AML-193 (cell line): ENCODE measurements at regions not wholly inside any gene's neighbourhood (a gene's known extent, or its start where the extent isn't known, plus 50 kb on each side); places are given as distances from the start of the nearest gene placed in this dataset.

Experiments
- DNase-seq, 2 experiments: peaks; one replicate each; lab custom pipeline; 2025; lab: John Stamatoyannopoulos, UW

DNA sequence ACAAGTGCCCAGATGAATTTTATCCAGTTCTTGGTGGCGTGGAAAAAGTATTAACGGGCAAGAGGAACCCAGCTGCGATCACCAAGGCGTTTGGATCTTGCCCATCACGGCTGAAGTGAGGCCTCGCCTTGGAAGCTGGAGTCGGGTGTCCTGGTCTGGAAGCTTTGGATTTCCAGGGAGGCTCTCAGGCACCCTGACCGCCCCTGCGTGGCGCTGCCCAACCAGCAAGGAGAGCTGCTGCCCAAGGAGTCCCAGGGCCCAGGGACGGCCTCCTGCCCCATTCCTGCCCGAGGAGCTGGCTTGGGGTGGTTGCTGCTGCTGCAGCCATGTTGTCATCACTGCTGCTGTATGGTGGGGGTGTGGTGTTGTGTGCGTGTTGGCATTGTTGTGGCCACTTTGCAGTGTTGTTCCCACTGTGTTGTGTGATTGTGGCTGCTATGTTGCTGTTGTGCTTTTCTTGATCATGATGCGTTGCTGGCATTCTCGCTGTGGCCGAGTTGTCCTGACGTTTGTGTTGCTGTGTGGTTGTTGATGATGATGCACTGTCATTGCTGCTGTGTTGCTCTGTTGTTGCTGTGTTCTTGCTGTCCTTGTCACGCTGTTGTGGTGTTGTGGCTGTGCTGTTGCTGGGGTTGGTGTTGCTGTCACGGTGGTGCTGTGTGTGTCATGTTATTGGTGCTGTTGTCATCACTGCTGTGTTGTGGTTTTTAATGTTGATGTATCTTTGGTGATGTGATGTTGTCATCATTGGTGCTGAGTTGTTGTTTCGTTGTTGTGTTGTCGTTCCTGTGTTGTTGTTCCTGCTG is 318.8 kb downstream of the C16orf95 start:
- no peak for DNase-seq

DNA sequence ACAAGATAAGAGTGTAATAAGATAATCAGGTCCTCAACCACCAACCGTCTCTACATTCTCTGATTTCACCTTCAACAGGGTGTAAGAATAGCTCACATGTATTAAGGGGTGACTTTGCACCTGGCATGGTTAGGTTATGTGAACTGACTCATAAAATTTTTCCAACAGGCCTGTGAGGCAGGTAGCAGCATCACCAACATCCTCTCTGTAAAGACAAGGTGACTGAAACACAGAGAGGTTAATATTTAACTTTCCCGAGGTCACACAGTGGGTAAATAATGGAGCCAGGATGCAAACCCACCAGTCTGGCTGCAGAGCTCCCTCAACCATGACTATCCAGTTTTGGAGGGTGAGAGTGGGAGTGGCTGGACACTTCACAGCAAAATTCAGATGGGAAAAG is 317.2 kb downstream of the C16orf95 start:
- no peak for DNase-seq

DNA sequence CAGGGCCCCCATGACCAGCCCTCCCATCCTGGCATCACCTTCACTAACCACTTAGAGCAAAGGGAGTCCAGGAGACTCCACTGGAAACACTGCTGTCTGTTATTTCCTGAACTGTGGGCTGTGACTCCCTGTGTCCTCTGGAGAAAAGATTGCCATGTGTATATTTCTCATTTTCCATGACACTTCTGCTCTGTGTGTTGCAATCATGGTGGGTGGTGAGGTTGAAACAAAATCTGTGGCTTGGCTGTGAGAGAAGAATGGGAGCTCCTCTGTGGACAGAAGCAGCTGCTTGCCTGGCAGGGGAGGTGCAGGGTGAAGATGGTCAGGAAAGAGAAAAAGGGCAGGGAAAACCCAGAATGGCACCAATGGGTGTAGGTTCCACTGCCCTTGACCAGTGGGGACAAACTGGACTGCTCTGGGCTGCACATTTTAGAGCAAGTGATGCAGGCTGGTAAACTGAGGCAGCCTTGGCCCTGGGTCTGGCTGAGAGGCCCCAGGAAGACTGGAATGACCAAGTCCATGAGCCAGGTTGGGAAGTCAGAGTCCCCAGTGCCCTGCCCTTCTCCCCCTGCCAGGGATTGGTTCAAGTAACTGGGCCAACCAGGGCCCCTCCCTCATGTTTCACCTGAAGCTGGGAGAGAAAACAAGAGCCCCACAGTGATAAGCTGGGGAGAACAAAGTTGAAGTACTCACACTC is 314.3 kb downstream of the C16orf95 start:
- DNase-seq = no peak

DNA sequence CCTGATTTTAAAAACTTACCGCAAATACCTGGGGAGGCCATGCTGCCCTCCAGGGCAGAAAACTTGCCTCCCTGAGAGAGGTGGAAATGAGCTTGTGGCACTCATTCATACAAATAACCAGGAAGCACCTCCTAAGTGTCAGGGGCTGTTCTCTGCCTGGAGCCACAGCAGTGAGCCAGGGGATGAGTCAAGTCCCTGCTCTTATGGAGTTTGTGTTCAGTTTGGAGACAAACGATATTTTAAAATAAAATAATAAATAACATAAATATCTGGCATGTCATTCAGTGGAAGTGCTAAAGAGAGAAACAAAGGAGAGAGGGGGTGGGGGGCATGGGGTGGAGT is 313.8 kb downstream of the C16orf95 start:
- no peak for DNase-seq

DNA sequence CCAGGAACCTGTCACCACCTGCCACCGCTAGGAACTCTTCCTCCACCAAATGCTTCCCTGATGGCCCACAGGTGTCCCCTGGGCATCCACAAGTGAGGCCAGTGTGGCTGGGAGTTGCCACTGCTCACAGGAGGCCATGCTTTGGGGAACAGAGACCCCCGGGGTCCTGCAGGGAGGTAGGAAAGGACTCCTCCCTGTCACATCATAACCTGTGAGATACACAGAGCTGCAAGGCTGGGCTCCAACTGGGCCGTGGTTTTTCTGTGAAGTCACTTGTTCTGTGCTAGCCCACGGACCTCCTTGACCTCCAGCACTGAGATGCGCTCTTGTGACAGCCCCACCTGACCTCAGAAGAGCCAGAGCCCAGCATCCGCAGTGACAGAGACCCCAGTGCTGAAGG is 311.2 kb downstream of the C16orf95 start:
- DNase-seq = no peak

DNA sequence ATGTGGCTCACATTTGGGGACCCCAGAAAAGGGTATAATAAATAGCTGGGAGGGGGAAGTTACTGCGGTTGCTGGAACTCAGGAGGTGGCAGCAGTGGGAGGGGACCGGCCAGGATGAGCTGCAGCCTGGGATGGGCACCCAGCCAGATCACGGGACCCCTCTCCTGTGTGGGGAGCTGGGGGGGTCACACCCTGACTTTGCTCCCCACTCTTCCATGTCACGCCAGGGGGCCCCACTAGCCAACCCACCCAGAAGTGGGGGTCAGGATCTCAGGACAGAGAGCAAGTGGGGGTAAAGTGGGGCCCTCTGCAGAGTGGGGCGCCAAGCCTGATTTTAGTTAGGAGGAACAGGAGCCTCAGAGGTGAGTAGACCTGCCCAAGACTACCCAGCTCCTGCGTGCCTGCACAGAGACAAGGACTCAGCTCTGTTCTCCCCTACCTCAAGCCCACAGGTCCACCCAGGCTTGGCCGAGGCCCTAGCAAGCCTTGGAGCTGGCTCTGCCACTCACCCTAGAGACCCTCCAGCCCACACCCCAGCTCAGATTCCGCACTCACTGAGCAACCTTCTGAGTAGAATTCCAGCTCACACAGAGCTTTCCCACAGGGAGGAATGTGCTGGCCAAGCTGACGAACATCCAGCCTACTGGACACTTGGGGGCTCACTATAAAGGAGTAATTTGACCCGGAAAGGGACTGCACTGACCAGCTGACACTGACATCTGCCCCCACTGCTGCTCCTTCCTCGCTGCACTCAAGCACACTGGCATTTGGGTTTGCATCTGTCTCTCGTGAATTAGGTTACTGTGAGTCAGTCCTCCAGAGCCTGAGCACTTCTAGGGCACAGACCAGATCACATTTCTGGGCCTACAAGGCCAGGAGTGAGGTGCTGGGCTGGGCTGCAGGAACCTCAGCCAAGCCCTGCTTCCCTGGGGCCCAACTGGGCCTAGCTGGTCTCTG is 310.1 kb downstream of the C16orf95 start:
- no peak for DNase-seq

DNA sequence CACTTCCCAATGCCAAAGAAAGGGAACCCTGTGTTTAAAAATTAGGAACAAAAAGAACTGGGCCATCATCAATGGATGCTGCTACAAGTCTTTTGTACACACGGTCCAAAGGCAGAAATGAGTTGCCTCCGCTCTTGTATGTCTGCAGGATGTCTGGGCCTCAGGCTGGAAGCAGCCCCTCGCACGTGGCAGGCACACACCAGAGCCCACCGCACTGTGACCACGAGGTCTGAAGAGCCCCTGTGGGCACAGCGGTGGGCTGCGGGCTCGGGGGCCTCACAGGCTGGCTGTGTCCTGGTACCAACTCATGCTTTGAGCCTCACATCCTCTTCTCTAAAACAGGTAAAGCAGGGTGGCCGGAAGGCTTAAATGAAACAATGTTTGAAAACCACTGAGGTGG is 309.3 kb downstream of the C16orf95 start:
- DNase-seq = no peak

DNA sequence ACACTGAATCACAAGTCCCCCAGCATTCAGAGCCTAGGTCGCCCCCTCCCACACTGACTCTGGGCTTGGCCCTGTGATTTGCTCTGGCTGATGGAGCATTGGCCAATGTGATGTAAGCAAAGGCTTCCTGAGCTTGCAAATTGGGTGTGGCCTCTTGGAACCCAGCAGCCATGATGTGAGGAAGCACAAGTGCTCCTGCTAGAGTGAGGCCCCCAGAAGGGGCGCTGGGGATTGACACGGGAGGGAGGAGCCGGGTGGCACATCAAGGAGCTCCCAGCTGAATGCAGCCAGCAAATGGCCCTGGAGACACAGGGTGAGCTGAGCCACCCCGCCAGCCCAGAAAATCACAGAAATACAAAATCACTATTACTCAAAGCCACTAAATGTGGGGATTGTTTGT is 308.5 kb downstream of the C16orf95 start:
- no peak for DNase-seq

DNA sequence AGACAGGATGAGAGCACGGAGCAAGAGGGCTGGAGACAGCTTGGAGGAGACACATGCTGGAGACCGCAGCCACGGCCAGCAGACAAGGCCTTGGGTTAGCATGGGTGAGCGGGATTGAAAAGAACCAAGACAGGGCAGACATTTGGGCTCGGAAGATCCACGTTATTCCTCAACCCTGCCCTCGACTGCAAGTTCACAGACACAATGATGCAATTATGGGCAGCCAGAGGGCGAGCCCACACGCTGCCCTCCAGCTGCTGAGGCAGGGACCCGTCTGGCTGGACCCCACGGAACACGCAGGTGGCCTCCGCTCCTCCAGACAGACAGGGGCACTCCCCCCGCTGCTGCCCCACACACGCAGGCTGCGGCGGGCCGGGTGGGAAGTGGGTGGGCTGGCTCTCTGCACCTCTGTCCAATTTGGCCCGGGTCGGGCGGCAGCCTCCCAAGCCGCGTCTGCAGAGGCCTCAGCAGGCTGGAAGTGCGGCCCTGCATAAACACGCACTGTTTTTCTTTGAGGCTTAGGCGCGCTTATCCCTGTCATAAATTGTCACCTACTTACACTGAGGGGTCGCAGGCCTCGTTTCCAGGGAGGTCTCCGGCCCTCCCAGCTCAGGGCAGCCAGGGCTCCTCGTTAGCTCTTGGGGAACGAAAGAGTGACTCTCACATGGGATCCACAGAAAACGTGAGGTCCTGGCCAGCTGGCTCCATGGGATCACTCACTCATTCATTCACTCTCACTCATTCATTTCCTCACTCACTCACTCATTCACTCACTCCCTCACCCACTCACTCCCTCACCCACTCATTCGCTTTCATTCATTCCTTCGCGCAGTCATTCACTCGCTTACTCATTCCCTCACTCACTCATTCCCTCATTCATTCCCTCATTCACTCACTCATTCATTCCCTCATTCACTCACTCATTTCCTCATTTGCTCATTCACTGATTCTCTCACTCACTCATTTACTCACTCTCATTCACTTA is 303.9 kb downstream of the C16orf95 start:
- DNase-seq = no peak

DNA sequence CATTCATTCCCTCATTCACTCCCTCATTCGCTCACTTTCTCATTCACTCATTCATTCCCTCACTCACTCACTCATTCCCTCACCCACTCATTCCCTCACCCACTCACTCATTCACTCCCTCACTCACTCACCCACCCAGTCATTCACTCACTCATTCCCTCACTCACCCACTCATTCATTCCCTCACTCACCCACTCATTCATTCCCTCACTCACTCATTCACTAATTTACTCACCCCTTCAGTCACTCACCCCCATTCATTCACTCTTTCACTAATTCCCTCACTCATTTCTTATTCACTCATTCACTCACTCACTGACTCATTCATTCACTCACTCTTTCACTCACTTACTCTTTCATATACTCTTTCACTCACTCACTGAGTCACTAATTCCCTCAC is 303.1 kb downstream of the C16orf95 start:
- no peak for DNase-seq

DNA sequence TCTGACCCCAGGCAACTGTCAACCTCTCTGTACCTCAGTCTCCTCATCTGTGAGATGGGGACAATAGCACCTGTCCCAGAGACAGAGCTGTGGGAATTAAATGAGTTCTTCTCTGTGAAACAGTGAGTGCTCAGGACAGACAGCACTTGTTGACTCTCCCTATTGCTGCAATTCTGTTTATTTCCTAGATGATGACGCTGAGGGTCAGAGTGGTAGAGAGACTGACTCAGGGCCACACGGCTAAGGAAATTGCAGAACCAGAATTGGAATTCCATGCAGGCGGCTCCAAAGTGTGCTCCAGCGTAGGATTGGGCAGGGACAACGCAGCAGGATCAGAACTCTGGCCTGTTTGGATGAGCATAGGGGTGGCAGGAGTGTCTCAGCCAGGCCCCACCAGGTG is 302.2 kb downstream of the C16orf95 start:
- DNase-seq = no peak

DNA sequence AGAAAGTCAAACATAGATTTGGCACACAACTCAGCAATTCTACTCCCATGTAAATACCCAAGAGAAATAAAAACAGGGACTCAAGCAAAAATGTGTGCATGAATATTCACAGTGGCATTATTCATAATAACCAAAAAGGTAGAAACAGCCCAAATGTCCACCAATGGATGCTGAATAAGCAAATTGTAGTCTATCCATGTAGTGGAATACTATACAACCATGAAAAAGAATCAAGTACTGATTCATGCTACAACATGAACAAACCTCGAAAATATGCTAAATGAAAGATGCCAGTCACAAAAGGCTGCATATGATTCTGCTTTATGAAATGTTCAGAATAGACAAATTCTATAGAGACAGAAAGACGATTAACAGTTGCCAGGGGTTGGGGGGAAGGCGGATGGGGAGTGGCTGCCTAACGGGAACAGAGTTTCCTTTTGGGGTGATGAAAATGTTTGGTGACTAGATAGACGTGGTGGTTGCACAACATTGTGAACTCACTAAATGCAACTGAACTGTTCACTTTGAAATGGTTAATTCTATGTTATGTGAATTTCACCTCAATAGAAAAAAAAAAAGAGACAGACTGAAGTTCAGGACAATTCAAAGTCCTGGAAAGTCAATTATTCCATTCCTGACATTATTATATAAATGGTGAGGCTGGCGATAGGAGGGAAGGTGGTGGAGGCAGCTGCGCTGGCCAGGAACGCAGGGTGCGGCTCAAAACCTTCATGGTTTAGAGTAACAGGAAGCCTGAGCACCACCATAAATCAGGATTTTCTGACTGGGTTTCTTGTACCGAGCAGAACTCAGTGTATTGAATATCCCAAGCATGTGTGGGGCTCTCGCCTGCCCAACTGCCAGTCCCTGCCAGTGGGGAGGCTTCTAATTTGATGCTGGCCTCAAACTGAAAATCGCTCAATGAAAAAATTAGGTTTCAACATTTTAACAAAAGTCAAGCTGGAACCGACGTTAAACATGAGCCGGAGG is 300.9 kb downstream of the C16orf95 start:
- DNase-seq = no peak

DNA sequence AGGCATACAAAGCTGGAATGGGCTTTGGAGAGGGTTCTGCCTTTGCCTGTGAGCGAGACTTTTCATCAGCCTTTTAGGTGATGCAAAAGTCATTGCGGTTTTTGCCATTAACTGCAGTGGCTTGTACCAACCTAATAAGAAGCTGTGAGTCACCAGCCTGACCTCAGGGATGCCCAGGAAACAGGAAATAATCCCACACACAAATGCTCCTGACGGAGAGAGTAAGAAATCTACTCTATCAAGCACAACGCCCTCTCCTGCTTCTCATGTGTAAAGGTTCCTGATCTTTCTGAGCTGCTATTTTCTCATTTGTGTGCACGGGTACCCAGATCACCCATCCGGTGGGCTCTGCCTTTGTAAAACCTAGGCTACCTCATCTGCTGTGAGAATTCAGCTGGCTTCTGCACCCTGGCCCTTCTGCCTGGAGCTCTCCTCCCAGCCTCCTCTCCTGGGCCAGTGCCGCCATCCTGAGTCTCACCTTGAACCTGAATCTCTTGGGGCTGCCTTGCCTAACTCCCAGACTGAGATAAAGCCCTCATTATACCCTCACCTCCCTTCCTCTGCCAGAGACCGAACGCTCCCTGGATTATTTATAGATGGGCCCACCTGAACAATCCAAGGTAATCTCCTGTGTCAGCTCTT is 299.7 kb downstream of the C16orf95 start:
- DNase-seq = no peak

DNA sequence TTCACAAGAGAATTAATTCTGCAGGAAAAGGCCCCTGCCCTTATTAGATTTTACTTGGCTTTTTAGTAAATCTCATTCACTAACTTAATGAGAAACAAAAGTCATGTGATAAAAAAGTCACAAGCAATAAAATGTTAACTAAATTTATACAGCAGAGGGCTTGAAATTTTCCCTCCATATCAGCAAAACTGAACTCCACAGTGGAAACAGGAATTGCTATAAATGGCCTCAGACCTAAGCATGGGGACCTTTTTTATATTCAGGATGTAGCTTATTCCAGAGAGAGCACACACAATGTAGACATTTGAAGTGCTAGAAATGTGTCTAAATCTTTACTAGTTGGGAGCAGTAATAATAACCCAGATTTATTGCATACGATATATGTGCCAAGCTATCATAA is 291.5 kb downstream of the C16orf95 start:
- no peak for DNase-seq

DNA sequence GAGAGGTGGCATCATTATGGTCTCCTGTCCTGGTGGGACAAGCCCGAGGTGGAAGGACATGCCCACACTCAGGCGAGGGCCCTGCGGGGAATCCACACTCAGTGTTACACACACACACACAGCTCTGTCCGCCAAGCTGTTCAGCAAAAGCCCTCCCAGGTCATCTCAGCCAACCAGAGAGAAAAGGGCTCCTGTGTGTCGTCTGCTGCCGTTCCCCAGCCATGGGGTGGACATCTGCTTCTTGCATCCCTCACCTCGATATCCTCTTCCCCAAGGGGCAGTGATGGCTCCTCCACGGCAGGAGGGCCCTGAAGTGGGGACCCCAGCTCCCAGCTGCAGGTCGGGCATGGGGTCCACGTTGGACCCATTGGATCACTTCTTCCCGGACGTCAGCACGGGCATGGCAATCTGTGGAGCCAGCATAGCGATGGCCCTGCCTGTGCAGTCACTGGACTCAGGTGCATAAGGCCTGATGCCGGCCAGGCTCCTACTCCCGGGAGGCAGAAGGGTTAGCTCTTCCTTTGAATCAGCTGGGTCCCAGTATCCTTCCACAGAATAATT is 290.1 kb downstream of the C16orf95 start:
- DNase-seq = no peak

DNA sequence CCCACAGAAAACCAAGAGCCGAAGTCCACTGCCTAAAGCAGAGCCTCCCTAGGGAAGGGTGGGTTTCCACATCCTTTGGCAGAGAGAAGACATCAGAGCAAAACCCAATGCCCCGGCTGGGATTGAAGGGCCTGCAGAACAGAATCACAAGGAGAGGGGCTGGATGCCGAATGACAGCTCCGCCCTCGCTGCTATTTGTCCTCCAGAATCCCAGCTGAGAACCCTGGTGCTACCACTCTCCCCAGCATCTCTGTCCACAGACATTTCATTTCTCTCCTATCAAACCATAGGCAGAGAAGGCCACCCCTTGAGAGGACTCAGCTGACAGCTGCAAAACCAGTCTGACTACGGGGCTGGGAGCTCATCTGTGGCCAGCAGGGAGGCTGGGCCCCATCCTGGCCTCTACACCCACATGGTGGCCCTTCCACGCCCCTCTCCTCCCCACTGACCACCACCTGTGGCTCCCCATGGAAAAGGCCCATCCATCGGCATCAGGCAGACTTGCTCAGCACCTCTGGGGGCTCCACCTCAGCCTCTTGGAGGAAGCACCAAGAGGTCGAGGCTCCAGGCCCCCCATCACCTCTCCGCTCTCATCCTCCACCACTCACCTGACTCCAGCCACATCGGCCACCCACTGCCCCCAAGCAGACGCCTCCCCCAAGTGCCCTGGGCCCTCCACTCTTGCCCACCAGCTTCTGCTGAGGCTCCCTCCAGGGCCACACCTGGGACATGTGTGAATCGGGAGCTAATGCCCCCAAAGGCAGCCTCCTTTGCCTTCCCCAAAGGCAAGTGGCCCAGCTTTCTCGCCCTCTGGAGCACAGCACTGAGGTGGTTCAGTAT is 288.5 kb downstream of the C16orf95 start:
- DNase-seq = no peak

DNA sequence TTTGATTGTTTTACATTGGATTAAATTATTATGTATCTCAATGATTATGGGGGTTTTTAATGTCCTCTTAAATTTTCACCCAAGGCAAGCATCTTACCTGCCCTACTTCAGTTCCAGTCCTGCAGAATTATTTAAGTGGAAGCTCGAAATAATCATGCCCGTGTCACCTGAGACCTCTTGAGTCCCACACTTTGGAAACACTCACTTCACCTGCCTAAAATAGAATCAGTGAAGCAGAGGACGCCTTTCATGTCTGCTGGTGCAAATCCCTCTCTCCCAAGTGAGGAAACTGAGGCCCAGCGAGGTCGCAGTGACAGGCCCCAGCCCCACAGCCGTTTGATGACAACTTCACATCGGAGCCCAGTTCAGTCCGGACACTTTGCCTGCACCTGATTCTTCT is 284.6 kb downstream of the C16orf95 start:
- DNase-seq = no peak

DNA sequence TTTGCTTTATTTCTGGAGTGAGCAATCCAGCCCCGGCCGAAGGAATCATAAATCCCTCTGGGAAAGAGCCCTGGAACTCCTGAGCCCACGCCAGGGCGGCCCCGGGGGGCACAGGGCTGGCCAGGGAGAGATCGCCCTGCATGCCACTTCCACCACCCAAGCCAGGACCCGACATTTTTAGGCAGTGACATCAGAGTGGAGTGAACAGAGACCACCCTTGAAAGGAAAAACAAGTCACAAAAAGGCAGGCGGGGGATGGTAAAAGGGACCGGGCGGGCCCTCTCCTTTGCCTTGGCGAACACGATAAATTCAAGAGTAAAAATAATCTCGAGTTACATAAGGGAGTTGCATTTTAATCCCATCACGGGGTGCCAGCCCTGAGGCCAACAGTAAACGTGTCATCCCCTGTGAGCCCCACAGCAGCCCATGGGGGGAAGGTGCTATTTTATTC is 284.1 kb downstream of the C16orf95 start:
- no peak for DNase-seq
